RWPE1 (cell line): ENCODE measurements at regions not wholly inside any gene's neighbourhood (a gene's known extent, or its start where the extent isn't known, plus 50 kb on each side); places are given as distances from the start of the nearest gene placed in this dataset.

Experiments
- CTCF ChIA-PET: fragments of 350-600 bp; sonication (Branson Sonifier 250); formaldehyde crosslinking; extraction: SDS; loops from one replicate; lab custom pipeline; 2021; lab: Yijun Ruan, JAX
- POLR2A ChIA-PET: fragments of 400-600 bp; formaldehyde crosslinking; extraction: SDS; loops from one replicate; lab custom pipeline; 2020; ENCODE audit warnings: antibody characterized with exemption; ENCODE audit not compliant: low non-redundant PET; lab: Yijun Ruan, JAX
- DNase-seq: peaks from one replicate; pipeline ENCODE4 v3.0.0; 2012; ENCODE audit warnings: low spot score
- H3K27ac ChIP-seq: fragments of 450-650 bp; 2 replicates; pipeline ENCODE4 v1.5.1; 2017
- TF ChIP-seq, protein P1 (sequence below): fragments of 450-650 bp; conservative IDR thresholded peaks from 2 replicates; pipeline ENCODE4 v1.5.1; 2017; ENCODE audit warnings: low read depth, mild to moderate bottlenecking

DNA sequence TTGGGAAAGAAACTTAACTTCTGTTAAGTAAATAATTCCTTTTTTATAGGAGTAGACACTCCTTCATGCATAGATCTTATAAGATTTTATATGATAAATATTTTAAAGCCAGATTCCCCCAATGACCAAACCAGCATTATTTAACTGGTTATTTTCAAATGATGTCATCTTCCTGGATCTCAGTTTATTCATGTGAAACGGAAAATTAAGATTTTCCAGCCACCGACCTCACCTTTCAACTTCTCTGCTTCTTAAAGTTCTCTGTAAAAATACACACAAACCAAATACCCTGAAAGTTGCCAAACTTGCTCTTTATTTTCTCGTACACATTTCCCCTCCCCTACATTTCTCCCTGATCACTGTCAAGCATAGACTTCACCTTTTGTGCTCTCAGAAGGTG lies 364.2 kb downstream of the GALC start:
- DNase-seq: no peak
- TF ChIP-seq, protein P1, sequence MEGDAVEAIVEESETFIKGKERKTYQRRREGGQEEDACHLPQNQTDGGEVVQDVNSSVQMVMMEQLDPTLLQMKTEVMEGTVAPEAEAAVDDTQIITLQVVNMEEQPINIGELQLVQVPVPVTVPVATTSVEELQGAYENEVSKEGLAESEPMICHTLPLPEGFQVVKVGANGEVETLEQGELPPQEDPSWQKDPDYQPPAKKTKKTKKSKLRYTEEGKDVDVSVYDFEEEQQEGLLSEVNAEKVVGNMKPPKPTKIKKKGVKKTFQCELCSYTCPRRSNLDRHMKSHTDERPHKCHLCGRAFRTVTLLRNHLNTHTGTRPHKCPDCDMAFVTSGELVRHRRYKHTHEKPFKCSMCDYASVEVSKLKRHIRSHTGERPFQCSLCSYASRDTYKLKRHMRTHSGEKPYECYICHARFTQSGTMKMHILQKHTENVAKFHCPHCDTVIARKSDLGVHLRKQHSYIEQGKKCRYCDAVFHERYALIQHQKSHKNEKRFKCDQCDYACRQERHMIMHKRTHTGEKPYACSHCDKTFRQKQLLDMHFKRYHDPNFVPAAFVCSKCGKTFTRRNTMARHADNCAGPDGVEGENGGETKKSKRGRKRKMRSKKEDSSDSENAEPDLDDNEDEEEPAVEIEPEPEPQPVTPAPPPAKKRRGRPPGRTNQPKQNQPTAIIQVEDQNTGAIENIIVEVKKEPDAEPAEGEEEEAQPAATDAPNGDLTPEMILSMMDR: no peak
- ChIA-PET CTCF (interaction anchor here (1.5 kb wide), 1 partner anchor 13 kb away, joined by 8 read pairs; no protein-coding TSS in a partner anchor), POLR2A (no interaction called here)
- H3K27ac ChIP-seq: no peak overlapping the region

DNA sequence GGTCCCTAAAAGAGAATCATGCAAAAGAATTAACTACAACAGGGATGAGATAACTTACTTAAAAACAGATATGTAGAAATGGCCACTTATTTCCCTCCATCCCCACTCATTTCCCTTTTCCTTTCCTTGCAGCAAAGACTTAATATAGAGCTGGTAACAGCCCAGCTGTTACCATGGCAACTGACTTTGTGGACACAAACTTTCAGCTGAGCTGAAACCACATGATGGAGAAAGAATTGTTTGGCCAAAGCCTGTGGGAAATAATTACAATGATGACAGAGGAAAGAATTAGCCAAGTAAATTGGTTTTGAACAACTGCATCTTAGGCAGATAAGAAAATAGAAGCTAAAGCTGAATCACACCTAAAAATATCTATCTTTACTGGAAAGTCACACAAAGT lies 364.9 kb downstream of the GALC start:
- POLR2A ChIA-PET: no interaction called here
- TF ChIP-seq, protein P1: no peak
- DNase-seq: no peak
- H3K27ac ChIP-seq: no peak overlapping the region
- CTCF ChIA-PET: interaction anchor here (1.5 kb wide), 1 partner anchor 12 kb away, joined by 8 read pairs; no protein-coding TSS in a partner anchor

DNA sequence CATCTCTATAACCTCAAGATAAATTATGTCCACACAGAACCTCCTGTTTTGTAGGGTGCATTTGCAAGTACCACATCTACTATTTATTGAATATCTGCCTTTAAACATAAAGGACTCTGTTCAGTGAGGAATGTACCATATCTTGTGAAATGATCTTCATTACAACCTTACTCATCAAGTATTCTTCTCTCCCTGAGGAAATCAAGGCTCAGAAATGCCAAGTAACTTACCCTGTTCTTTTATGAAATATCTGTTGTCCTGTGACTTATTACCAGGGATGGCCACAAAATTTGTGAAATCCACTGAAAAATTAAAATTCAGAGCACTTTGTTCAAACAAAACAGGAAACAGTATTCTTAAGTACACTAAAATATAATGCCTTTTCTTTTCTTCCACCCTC lies 366.7 kb downstream of the GALC start:
- POLR2A ChIA-PET: no interaction called here
- no peak overlapping the region for H3K27ac ChIP-seq
- no peak for DNase-seq
- TF ChIP-seq, protein P1: no peak
- CTCF ChIA-PET: interaction anchor here (0.9 kb wide), 1 partner anchor 11 kb away, joined by 3 read pairs; no protein-coding TSS in a partner anchor

DNA sequence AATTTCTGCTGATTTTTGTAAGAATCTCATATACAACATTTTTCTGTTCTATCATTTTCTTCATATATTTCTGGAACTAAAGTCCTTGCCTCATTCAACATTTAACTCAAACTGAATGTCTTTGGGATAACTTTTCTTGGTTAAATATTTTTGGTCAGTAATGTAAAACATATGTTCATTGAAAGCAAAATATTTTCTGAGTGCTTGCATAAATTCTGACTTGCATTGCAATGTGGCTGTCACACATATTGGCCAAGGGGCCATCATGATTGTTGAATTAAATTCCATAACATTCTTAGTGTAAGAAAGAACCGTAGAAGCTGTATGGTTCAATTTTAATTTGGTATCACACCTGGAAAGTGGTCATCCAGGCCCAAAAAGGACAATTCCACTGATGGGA lies 369.4 kb downstream of the GALC start:
- ChIA-PET POLR2A (no interaction called here), CTCF (no interaction called here)
- TF ChIP-seq, protein P1: no peak
- H3K27ac ChIP-seq: no peak overlapping the region
- DNase-seq: no peak

- TF ChIP-seq, protein P1: no peak
- no peak overlapping the region for H3K27ac ChIP-seq
- CTCF ChIA-PET: interaction anchor here (1.3 kb wide), 1 partner anchor 562 kb away, joined by 3 read pairs; no protein-coding TSS in a partner anchor
- POLR2A ChIA-PET: no interaction called here
- no peak for DNase-seq
These were observed 375.9 kb downstream of the GALC start for GRCh38 chr14:87617079-87617478.

DNA sequence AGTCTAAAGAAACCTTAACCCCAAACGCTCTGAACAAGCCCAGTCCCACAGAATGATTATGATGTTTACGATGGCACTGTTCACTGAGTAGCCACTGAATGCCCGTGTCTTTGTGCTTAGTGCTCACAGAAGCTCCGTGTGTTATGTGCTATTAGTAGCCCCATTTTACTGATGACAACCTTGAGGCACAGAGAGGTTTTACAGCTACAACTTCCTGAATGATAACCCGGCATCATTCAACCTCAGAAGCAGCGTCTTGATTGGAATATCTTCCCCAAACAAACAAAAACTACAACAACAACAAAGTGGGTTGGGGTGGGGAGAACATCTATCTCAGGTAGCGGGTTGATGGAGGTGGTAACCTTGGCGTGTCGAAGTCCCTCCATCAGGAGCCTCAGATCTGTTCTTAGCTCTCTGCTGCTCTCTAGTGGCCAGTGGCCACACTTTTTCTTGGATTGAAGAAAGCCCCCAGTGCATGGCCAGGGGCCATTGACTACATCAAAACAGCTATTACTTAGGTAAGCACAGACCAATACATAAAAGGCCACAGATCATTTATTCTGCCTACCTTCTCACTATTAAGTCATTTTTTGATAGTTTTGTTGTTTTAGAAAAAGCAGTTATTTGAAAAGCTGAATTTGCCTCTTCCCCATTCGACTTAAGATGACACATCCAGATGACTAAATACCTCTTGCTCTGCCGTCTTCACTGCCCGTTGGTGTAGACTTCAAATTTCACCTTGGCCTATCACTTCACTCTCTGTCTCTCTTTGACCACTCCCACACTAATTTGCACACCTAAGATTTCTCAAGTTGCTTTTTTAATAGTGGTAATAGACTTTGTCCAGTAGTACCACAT lies 376.9 kb downstream of the GALC start:
- TF ChIP-seq, protein P1: peak; percentile 75
- ChIA-PET CTCF (interaction anchor here (0.7 to 1.4 kb wide), 12 partner anchors 10 to 602 kb away, joined by 3 to 8 read pairs (median 3); no protein-coding TSS in a partner anchor), POLR2A (no interaction called here)
- H3K27ac ChIP-seq: no peak overlapping the region
- peak; percentile 60 for DNase-seq
